RKO (cell line): ENCODE measurements at regions not wholly inside any gene's neighbourhood (a gene's known extent, or its start where the extent isn't known, plus 50 kb on each side); places are given as distances from the start of the nearest gene placed in this dataset.

Experiments used
- DNase-seq: peaks from one replicate; pipeline ENCODE4 v3.0.0-alpha.2; 2016; ENCODE audit warnings: low spot score

- peak; percentile 74 for DNase-seq
Observed at GRCh38 chr22:34055525-34056200, 135.4 kb upstream of the LARGE1 start.

GRCh38 chr22:34057726-34058125 is 137.4 kb upstream of the LARGE1 start:
- DNase-seq: no peak

- no peak for DNase-seq
Observed at GRCh38 chr22:34064696-34065095, 144.4 kb upstream of the LARGE1 start.

- DNase-seq: no peak
Observed at GRCh38 chr22:34067031-34067430, 146.8 kb upstream of the LARGE1 start.

- DNase-seq: no peak
Observed at GRCh38 chr22:34068001-34068400, 147.7 kb upstream of the LARGE1 start.

- no peak for DNase-seq
Observed at GRCh38 chr22:34070051-34070450, 149.8 kb upstream of the LARGE1 start.

- DNase-seq: no peak
Observed at GRCh38 chr22:34070531-34070930, 150.3 kb upstream of the LARGE1 start.

- no peak for DNase-seq
Observed at GRCh38 chr22:34072585-34072984, 152.3 kb upstream of the LARGE1 start.

- no peak for DNase-seq
Observed at GRCh38 chr22:34080433-34080832, 160.2 kb upstream of the LARGE1 start.

- no peak for DNase-seq
Observed at GRCh38 chr22:34096770-34097169, 176.5 kb upstream of the LARGE1 start.

GRCh38 chr22:34099278-34099677 is 179.0 kb upstream of the LARGE1 start:
- DNase-seq: no peak

- peak; percentile 16 for DNase-seq
Observed at GRCh38 chr22:34102633-34103032, 182.4 kb upstream of the LARGE1 start.

GRCh38 chr22:34105461-34106062 is 185.3 kb upstream of the LARGE1 start:
- DNase-seq: peak; percentile 27

GRCh38 chr22:34108168-34108567 is 187.9 kb upstream of the LARGE1 start:
- DNase-seq: no peak

GRCh38 chr22:34111210-34111824 is 191.0 kb upstream of the LARGE1 start:
- DNase-seq: peak; percentile 39

- DNase-seq: no peak
Observed at GRCh38 chr22:34113381-34113780, 193.1 kb upstream of the LARGE1 start.

GRCh38 chr22:34114406-34114805 is 194.1 kb upstream of the LARGE1 start:
- no peak for DNase-seq

- no peak for DNase-seq
Observed at GRCh38 chr22:34115722-34116121, 195.4 kb upstream of the LARGE1 start.

- DNase-seq: no peak
Observed at GRCh38 chr22:34116126-34116525, 195.8 kb upstream of the LARGE1 start.

GRCh38 chr22:34122042-34122441 is 201.8 kb upstream of the LARGE1 start:
- DNase-seq: no peak

- no peak for DNase-seq
Observed at GRCh38 chr22:34129691-34130486, 209.6 kb upstream of the LARGE1 start.

GRCh38 chr22:34135749-34136148 is 215.5 kb upstream of the LARGE1 start:
- DNase-seq: no peak

- no peak for DNase-seq
Observed at GRCh38 chr22:34150023-34150422, 229.7 kb upstream of the LARGE1 start.
